ENCODE measurements at regions not wholly inside any gene's neighbourhood (a gene's known extent, or its start where the extent isn't known, plus 50 kb on each side); places are given as distances from the start of the nearest gene placed in this dataset.

DNA sequence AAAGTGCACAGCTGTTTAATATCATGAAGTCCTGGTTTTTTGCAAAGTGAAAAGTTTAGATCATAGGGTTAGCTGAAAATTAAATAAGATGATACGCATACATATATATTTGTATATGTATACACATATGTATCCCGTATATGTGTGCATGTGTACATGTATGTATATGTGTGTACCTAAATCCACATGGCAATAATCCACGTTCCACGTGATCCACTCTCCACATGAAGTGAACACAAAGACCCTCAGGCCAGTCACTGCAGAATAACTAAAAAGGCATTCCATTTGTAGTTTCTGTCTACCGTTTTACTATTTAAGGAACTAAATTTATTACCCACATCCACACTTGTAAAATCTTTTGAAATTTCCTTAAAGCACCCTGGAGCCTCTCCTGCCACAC is 294.9 kb downstream of the FOXA2 start:
- TF ChIP-seq, protein P1, sequence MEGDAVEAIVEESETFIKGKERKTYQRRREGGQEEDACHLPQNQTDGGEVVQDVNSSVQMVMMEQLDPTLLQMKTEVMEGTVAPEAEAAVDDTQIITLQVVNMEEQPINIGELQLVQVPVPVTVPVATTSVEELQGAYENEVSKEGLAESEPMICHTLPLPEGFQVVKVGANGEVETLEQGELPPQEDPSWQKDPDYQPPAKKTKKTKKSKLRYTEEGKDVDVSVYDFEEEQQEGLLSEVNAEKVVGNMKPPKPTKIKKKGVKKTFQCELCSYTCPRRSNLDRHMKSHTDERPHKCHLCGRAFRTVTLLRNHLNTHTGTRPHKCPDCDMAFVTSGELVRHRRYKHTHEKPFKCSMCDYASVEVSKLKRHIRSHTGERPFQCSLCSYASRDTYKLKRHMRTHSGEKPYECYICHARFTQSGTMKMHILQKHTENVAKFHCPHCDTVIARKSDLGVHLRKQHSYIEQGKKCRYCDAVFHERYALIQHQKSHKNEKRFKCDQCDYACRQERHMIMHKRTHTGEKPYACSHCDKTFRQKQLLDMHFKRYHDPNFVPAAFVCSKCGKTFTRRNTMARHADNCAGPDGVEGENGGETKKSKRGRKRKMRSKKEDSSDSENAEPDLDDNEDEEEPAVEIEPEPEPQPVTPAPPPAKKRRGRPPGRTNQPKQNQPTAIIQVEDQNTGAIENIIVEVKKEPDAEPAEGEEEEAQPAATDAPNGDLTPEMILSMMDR (optimal IDR thresholded peaks at IDR 0.05 in 1 of 3, IDR thresholded peaks at IDR 0.05 in 1 of 3, conservative IDR thresholded peaks at IDR 0.05 in 1 of 3; ENCODE audit: extremely low read depth in 1 of 3, insufficient read depth in 2 of 3, low read length in 3 of 3), result no peak
- TF ChIP-seq EZH2 (IDR thresholded peaks at IDR 0.05; ENCODE audit: low read length), result no peak
